ENCODE measurements at regions not wholly inside any gene's neighbourhood (a gene's known extent, or its start where the extent isn't known, plus 50 kb on each side); places are given as distances from the start of the nearest gene placed in this dataset.

- TF ChIP-seq CTCF (IDR thresholded peaks at IDR 0.05) (no peak), POLR2A (IDR thresholded peaks at IDR 0.05) (no peak)
These were observed 1081.5 kb downstream of the GALC start for GRCh38 chr14:86911486-86911885.
